Ovary (tissue), 7 donors: ENCODE measurements at regions not wholly inside any gene's neighbourhood (a gene's known extent, or its start where the extent isn't known, plus 50 kb on each side); places are given as distances from the start of the nearest gene placed in this dataset.

ENCODE experiments used
- DNase-seq, 5 donors: peaks; one replicate each; pipeline ENCODE4 v3.0.0-alpha.2; 2019 to 2020
- H3K27ac ChIP-seq, 2 donors: fragments of 200-600 bp; one replicate each; pipeline versions ENCODE4 v1.5.1 to v1.8.0; 2019 to 2022
- H3K27me3 ChIP-seq: fragments of 200-600 bp; one replicate; pipeline ENCODE4 v1.8.0; 2022
- H3K36me3 ChIP-seq: fragments of 200-600 bp; sonication (generic); one replicate; pipeline ENCODE4 v1.5.1; 2019
- H3K4me1 ChIP-seq: one replicate; pipeline ENCODE4 v1.8.1; 2013; ENCODE audit warnings: mild to moderate bottlenecking, moderate library complexity; ENCODE audit not compliant: insufficient read depth
- H3K4me3 ChIP-seq: fragments of 200-600 bp; sonication (generic); one replicate; pipeline ENCODE4 v1.5.1; 2017
- H3K9me3 ChIP-seq, 2 donors: fragments of 200-600 bp in 1 of 2; sonication (generic) in 1 of 2; one replicate each; pipeline versions ENCODE4 v1.5.1 to v1.8.1; 2013 to 2019; ENCODE audit warnings: mild to moderate bottlenecking in 1 of 2, moderate library complexity in 1 of 2
- CTCF ChIP-seq, 3 donors: fragments of 450-650 bp in 2 of 3; fragments of 200-600 bp in 1 of 3; IDR thresholded peaks; one replicate each; pipeline versions ENCODE4 v1.5.1 to v1.8.0; 2016 to 2022; ENCODE audit warnings: antibody characterized with exemption in 3 of 3, mild to moderate bottlenecking in 1 of 3
- EP300 ChIP-seq: sonication (generic); formaldehyde crosslinking; IDR thresholded peaks from one replicate; pipeline ENCODE4 v1.6.1; 2017; ENCODE audit warnings: antibody characterized with exemption
- POLR2A ChIP-seq: fragments of 450-650 bp; IDR thresholded peaks from one replicate; pipeline ENCODE4 v1.6.1; 2017; ENCODE audit warnings: antibody characterized with exemption, mild to moderate bottlenecking, moderate library complexity
- WGBS, 3 donors: extraction: QIAGEN DNeasy Blood & Tissue Kit in 1 of 3; methylation state at CpG; one replicate each; pipeline versions ENCODE4 v1.1.5 to v1.1.7; 2013 to 2017; 5-methylcytosine and 5-hydroxymethylcytosine counted together
- intact Hi-C, 4 donors: fragments of 100-400 bp; cut with DNase I; formaldehyde crosslinking; loops; one replicate each; pipeline versions ENCODE4 v1.11.0 to v1.15.1; 2022 to 2023
- donor health status: DM: no; HTN: no; CAD: no; lungs with moderate emphysema.
- donor health status: DM: no; HTN: no; CAD: no.
- donor health status: Bipolar disorder and iron deficiency.
- donor health status: DM: no; HTN: no; CAD: no.
- donor health status: DM: yes; HTN: yes; CAD: no.

DNA sequence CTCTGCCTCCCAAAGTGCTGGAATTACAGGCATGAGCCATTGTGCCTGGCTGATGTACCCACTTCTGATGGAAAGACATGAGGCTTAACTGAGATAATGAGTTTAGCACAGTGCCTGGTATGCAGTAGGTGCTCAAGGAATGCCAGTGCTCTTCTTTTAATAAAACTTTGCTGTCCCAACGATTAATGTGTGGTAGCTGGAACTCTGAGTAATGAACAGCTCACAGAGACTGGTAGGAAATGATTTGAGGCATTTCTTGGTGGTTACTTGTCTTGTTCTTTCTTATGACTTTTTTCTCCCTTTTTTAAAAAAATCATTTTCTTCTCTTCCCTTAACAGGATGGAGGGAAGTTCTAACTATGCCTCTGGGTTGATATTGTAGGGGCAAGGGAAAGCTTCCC lies 235.7 kb upstream of the PWP1 start:
- TF ChIP-seq EP300: no peak
- no peak for TF ChIP-seq CTCF (IDR thresholded peaks at IDR 0.05)
- TF ChIP-seq POLR2A: no peak
- H3K36me3 ChIP-seq: no peaks in the 10 kb centered on the region
- no peak overlapping the region for H3K4me3 ChIP-seq
- 71 to 76% (median 71%) methylated on average over 1 of the region's 1 CpG for WGBS, 3 donors
- no peak for DNase-seq
- H3K4me1 ChIP-seq: no peaks in the 10 kb centered on the region
- H3K9me3 ChIP-seq: no peaks in the 10 kb centered on the region
- H3K27ac ChIP-seq: no peak overlapping the region
- intact Hi-C loops: no loop called here
- no peaks in the 10 kb centered on the region for H3K27me3 ChIP-seq

- intact Hi-C loops: no loop called here
- no peaks in the 10 kb centered on the region for H3K4me1 ChIP-seq
- H3K36me3 ChIP-seq: no peaks in the 10 kb centered on the region
- H3K27me3 ChIP-seq: no peaks in the 10 kb centered on the region
- TF ChIP-seq POLR2A (no peak), CTCF (IDR thresholded peaks at IDR 0.05) (no peak), EP300 (no peak)
- H3K4me3 ChIP-seq: no peak overlapping the region
- no peak overlapping the region for H3K27ac ChIP-seq
- H3K9me3 ChIP-seq: no peaks in the 10 kb centered on the region
- WGBS, 3 donors: 30 to 32% (median 32%) methylated on average over 3 of the region's 3 CpGs
- DNase-seq: no peak
These were observed 235.1 kb upstream of the PWP1 start for GRCh38 chr12:107450541-107450940.

- no peak for DNase-seq
- no peaks in the 10 kb centered on the region for H3K36me3 ChIP-seq
- intact Hi-C loops: no loop called here
- no peak for TF ChIP-seq EP300
- TF ChIP-seq CTCF (IDR thresholded peaks at IDR 0.05): no peak
- TF ChIP-seq POLR2A: no peak
- 67 to 75% (median 74%) methylated on average over 7 of the region's 7 CpGs for WGBS, 3 donors
- no peak overlapping the region for H3K27ac ChIP-seq
- H3K9me3 ChIP-seq: no peaks in the 10 kb centered on the region
- no peaks in the 10 kb centered on the region for H3K27me3 ChIP-seq
- H3K4me1 ChIP-seq: no peaks in the 10 kb centered on the region
- no peak overlapping the region for H3K4me3 ChIP-seq
These were observed 234.4 kb upstream of the PWP1 start for GRCh38 chr12:107451246-107451645.

- Histone ChIP-seq H3K9me3 (no peaks in the 10 kb centered on the region), H3K27me3 (no peaks in the 10 kb centered on the region), H3K4me3 (no peak overlapping the region), H3K4me1 (no peaks in the 10 kb centered on the region), H3K27ac (no peak overlapping the region), H3K36me3 (no peaks in the 10 kb centered on the region)
- DNase-seq: no peak
- 47 to 64% (median 59%) methylated on average over 4 of the region's 4 CpGs for WGBS, 3 donors
- intact Hi-C loops: no loop called here
- TF ChIP-seq CTCF (IDR thresholded peaks at IDR 0.05) (no peak), POLR2A (no peak), EP300 (no peak)
These were observed 231.3 kb upstream of the PWP1 start for GRCh38 chr12:107454109-107454830.
